NB4 (cell line): ENCODE measurements at regions not wholly inside any gene's neighbourhood (a gene's known extent, or its start where the extent isn't known, plus 50 kb on each side); places are given as distances from the start of the nearest gene placed in this dataset.

Experiments used
- CTCF ChIP-seq: IDR thresholded peaks from one replicate; pipeline ENCODE4 v1.5.1; 2012; ENCODE audit warnings: low read depth, low read length
- POLR2A ChIP-seq: IDR thresholded peaks from 2 replicates; pipeline ENCODE4 v1.6.1; 2011; ENCODE audit warnings: mild to moderate bottlenecking; ENCODE audit not compliant: insufficient read length; ENCODE audit errors: extremely low read depth

- TF ChIP-seq CTCF (no peak), POLR2A (no peak)
Measured at GRCh38 chr9:82880336-82881050, 182.4 kb downstream of the RASEF start.
